Stomach (tissue), 8 donors: ENCODE measurements at regions not wholly inside any gene's neighbourhood (a gene's known extent, or its start where the extent isn't known, plus 50 kb on each side); places are given as distances from the start of the nearest gene placed in this dataset.
A peak's percentile ranks its signal among the peaks of the same experiment; 100 is the strongest.

Experiments
- DNase-seq, 2 donors: peaks; one replicate each; pipeline versions ENCODE4 v3.0.0 to v3.0.0-alpha.2; 2013 to 2019
- H3K27ac ChIP-seq, 5 donors: fragments of 200-600 bp in 4 of 5; sonication (generic) in 4 of 5; one replicate each; pipeline ENCODE4 v1.5.1; 2013 to 2019; ENCODE audit warnings: mild to moderate bottlenecking in 1 of 5, moderate library complexity in 1 of 5
- H3K27me3 ChIP-seq, 3 donors: fragments of 200-600 bp; sonication (generic); one replicate each; pipeline ENCODE4 v1.5.1; 2017 to 2019; ENCODE audit warnings: mixed run types in 1 of 3
- H3K36me3 ChIP-seq, 4 donors: fragments of 200-600 bp; sonication (generic); 1 replicate in 3 of 4; 2 replicates in 1 of 4; pipeline ENCODE4 v1.5.1; 2016 to 2019
- H3K4me1 ChIP-seq, 4 donors: fragments of 200-600 bp; sonication (generic); one replicate each; pipeline ENCODE4 v1.5.1; 2016 to 2019
- H3K4me3 ChIP-seq, 4 donors: fragments of 200-600 bp; sonication (generic) in 3 of 4; one replicate each; pipeline ENCODE4 v1.5.1; 2016 to 2019; ENCODE audit warnings: mild to moderate bottlenecking in 1 of 4
- H3K9me3 ChIP-seq, 4 donors: fragments of 200-600 bp; sonication (generic); one replicate each; pipeline ENCODE4 v1.5.1; 2016 to 2019
- EP300 ChIP-seq: sonication (generic); formaldehyde crosslinking; IDR thresholded peaks from one replicate; pipeline ENCODE4 v1.6.1; 2017; ENCODE audit warnings: antibody characterized with exemption
- POLR2A ChIP-seq, 4 donors: fragments of 450-650 bp; IDR thresholded peaks; one replicate each; pipeline ENCODE4 v1.6.1; 2016; ENCODE audit warnings: antibody characterized with exemption in 4 of 4, control low read depth in 2 of 4, mild to moderate bottlenecking in 1 of 4, moderate library complexity in 1 of 4
- POLR2AphosphoS5 ChIP-seq, 3 donors: sonication (generic); formaldehyde crosslinking; IDR thresholded peaks; one replicate each; pipeline ENCODE4 v1.6.1; 2016; ENCODE audit warnings: antibody characterized with exemption in 3 of 3
- WGBS, 5 donors: extraction: QIAGEN DNeasy Blood & Tissue Kit in 3 of 5; methylation state at CpG; one replicate each; pipeline versions ENCODE4 v1.1.5 to v1.1.7; 2013 to 2018; 5-methylcytosine and 5-hydroxymethylcytosine counted together
- intact Hi-C: fragments of 100-400 bp; cut with DNase I; formaldehyde crosslinking; loops from one replicate; pipeline ENCODE4 v1.15.1; 2023; ENCODE audit warnings: low total_unique reads
- TF ChIP-seq, protein P1 (sequence below), 7 experiments: fragments of 450-650 bp in 4 of 7; fragments of 200-600 bp in 3 of 7; sonication (generic) in 3 of 7; IDR thresholded peaks; one replicate each; pipeline ENCODE4 v1.5.1; 2016 to 2019; ENCODE audit warnings: antibody characterized with exemption in 7 of 7, control low read depth in 2 of 7, mild to moderate bottlenecking in 1 of 7
- donor health status: healthy with polysubstance abuse.
- donor health status: Bipolar disorder and iron deficiency.
- donor health status: healthy.

DNA sequence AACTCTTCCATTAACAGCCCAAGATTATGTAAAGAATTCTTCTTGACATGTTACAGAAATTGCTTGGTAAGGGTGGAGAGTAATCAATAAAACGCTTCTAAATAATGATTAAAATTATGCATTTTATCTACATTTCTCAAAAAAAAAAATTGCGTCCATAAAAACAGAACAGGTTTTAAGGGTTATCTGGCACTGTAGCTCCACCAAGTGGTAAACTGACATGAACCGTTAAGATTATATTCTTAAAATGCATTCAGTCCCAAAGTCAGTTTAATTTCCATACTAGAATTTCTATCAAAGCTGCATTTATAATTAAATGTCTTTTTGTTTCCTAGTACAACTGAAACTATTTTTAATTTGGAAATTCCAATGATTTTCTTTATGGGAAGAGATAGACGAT is 214.0 kb upstream of the UGT8 start:
- H3K4me1 ChIP-seq: no peaks in the 10 kb centered on the region
- intact Hi-C loops: no loop called here
- H3K27ac ChIP-seq: no peak overlapping the region
- no peaks in the 10 kb centered on the region for H3K27me3 ChIP-seq
- no peaks in the 10 kb centered on the region for H3K9me3 ChIP-seq
- H3K4me3 ChIP-seq: no peak overlapping the region
- DNase-seq: peak in 1 of 2 donors; percentile 72
- no peaks in the 10 kb centered on the region for H3K36me3 ChIP-seq
- WGBS, 5 donors: 2 to 16% (median 4%) methylated on average over 4 of the region's 4 CpGs
- TF ChIP-seq EP300 (no peak), POLR2AphosphoS5 (IDR thresholded peaks at IDR 0.05) (no peak)
- TF ChIP-seq, protein P1, sequence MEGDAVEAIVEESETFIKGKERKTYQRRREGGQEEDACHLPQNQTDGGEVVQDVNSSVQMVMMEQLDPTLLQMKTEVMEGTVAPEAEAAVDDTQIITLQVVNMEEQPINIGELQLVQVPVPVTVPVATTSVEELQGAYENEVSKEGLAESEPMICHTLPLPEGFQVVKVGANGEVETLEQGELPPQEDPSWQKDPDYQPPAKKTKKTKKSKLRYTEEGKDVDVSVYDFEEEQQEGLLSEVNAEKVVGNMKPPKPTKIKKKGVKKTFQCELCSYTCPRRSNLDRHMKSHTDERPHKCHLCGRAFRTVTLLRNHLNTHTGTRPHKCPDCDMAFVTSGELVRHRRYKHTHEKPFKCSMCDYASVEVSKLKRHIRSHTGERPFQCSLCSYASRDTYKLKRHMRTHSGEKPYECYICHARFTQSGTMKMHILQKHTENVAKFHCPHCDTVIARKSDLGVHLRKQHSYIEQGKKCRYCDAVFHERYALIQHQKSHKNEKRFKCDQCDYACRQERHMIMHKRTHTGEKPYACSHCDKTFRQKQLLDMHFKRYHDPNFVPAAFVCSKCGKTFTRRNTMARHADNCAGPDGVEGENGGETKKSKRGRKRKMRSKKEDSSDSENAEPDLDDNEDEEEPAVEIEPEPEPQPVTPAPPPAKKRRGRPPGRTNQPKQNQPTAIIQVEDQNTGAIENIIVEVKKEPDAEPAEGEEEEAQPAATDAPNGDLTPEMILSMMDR (IDR thresholded peaks at IDR 0.05): peak in 2 of 7 experiments; percentile 22 to 24

DNA sequence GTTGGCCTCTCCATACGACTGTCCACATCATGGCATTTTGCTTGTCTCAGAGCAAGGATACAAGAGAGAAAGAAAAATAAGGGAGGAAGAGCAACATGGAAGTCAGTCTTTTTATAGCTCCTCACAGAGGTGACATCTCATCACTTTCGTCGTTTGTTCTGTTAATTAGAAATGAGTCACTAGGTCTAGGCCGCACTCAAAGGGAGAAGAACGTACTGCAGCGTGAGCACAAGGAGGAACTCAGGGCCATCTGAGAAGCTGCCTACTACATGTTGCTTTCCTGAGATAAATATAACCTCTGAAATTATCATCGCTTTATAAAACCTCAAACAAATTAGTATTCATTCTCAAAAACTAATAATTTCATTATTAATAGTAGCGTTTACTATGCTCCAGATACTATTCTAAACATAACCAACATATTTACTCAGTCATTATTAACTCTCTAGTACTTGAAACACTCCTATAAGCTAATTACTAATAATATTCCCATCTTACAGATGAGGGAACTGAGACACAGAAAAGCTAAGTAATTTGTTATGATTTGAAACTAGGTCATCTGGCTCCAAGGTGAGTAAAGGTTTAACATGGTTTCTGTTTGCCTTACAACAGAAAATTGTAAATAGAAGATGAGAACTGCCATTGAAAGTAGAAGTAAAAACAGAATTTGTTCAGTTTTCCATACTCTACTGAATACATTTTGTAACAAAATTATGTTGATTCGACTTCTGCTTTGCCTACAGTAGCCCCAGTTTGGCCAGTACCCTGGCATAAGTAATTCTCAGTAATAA is 213.2 kb upstream of the UGT8 start:
- H3K36me3 ChIP-seq: no peaks in the 10 kb centered on the region
- intact Hi-C loops: no loop called here
- no peak overlapping the region for H3K27ac ChIP-seq
- no peak for DNase-seq
- 83 to 91% (median 85%) methylated on average over 9 of the region's 9 CpGs for WGBS, 5 donors
- no peaks in the 10 kb centered on the region for H3K27me3 ChIP-seq
- no peak for TF ChIP-seq POLR2A (IDR thresholded peaks at IDR 0.05)
- TF ChIP-seq, protein P1 (IDR thresholded peaks at IDR 0.05): no peak
- no peak for TF ChIP-seq EP300
- TF ChIP-seq POLR2AphosphoS5 (IDR thresholded peaks at IDR 0.05): no peak
- H3K9me3 ChIP-seq: no peaks in the 10 kb centered on the region
- no peaks in the 10 kb centered on the region for H3K4me1 ChIP-seq
- H3K4me3 ChIP-seq: no peak overlapping the region

DNA sequence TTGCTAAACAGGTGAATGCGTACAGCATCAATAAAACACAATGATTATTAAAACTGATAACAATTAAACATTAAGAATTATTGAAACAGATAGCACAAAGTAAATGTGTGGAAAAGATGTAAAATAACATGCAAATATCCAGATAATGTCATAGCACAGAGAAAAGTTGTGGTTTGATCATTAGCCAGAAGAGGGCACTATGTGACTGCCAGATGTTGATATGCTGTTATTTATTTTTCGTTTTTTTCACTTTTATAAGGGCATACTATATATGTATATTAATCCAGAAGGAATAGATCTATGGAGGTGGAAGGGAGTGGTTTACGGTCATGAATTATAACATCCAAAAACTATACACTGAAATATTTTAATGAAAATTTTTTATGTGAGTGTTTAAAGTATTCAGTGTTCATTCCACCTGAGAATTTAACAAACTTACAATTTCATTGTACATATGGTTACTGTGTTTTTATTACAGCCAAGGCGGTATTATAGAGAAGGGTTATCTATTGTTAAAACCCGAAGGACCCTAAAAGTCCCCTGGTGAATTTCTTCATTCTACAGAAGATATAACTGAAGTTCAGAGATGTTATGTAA is 211.9 kb upstream of the UGT8 start:
- no peaks in the 10 kb centered on the region for H3K36me3 ChIP-seq
- DNase-seq: peak in 1 of 2 donors; percentile 67
- intact Hi-C loops: no loop called here

DNA sequence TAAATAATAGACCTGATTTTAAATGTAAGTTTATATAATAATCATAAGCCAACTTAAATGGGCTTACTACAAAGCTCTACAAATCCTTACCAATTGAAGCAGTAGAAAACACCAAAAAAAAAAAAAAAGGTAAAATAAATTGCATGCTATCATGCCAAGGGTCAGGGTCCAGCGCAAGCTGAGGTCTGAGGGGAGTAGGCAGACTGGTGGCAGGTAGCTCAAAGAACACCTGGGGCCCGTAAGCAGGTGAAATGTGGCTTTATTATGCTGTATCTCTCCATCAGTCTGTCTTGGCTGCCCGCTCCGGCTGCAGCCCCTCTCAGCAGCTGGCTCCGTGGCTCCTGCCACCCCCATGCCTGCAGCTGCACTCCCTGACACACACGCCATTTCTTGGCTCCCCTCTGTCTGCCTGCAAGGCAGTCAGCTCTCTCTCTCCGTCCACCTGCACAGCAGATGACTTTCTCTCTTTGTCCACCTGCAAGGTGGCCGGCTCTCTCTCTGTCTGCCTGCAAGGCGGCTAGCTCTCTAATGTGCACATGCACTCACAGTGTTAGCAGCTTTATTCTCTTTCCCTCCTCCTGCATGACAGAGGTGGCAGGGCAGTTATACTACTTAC is 209.4 kb upstream of the UGT8 start:
- 77 to 91% (median 85%) methylated on average over 8 to 9 of the region's 9 CpGs for WGBS, 5 donors
- Histone ChIP-seq H3K4me3 (no peak overlapping the region), H3K27ac (no peak overlapping the region), H3K27me3 (no peaks in the 10 kb centered on the region), H3K36me3 (no peaks in the 10 kb centered on the region), H3K4me1 (no peaks in the 10 kb centered on the region), H3K9me3 (no peaks in the 10 kb centered on the region)
- TF ChIP-seq EP300 (no peak), POLR2A (IDR thresholded peaks at IDR 0.05) (no peak), POLR2AphosphoS5 (IDR thresholded peaks at IDR 0.05) (no peak)
- TF ChIP-seq, protein P1 (IDR thresholded peaks at IDR 0.05): no peak
- intact Hi-C loops: no loop called here
- no peak for DNase-seq

More for the DNA sequence above, 211.9 kb upstream of the UGT8 start:
- 26 to 36% (median 33%) methylated on average over 5 of the region's 5 CpGs for WGBS, 5 donors
- Histone ChIP-seq H3K4me1 (no peaks in the 10 kb centered on the region), H3K27ac (no peak overlapping the region), H3K9me3 (no peaks in the 10 kb centered on the region), H3K4me3 (no peak overlapping the region), H3K27me3 (no peaks in the 10 kb centered on the region)
- no peak for TF ChIP-seq POLR2AphosphoS5 (IDR thresholded peaks at IDR 0.05)
- TF ChIP-seq, protein P1 (IDR thresholded peaks at IDR 0.05): peak in 5 of 7 experiments; percentile 30 to 67 (median 59)
